Neural cell (in vitro differentiated cells): ENCODE measurements at regions not wholly inside any gene's neighbourhood (a gene's known extent, or its start where the extent isn't known, plus 50 kb on each side); places are given as distances from the start of the nearest gene placed in this dataset.

Experiments
- EP300 ChIP-seq: fragments of 450-650 bp; conservative IDR thresholded peaks from 2 replicates; pipeline ENCODE4 v1.6.1; 2014; ENCODE audit warnings: antibody characterized with exemption, mild to moderate bottlenecking, moderate library complexity; ENCODE audit not compliant: poor library complexity, severe bottlenecking
- EZH2 ChIP-seq: fragments of 200-600, 300-800 bp; shearing (Covaris generic), sonication (generic); IDR thresholded peaks from 2 replicates; pipeline ENCODE4 v1.6.1; 2014; ENCODE audit warnings: antibody characterized with exemption, low read length, borderline replicate concordance, mild to moderate bottlenecking; ENCODE audit not compliant: insufficient read depth, poor library complexity, severe bottlenecking
- RAD21 ChIP-seq: fragments of 450-650 bp; conservative IDR thresholded peaks from 2 replicates; pipeline ENCODE4 v1.6.1; 2014; ENCODE audit warnings: antibody characterized with exemption, mild to moderate bottlenecking, moderate library complexity
- SMC3 ChIP-seq: fragments of 450-650 bp; conservative IDR thresholded peaks from 2 replicates; pipeline ENCODE4 v1.6.1; 2014; ENCODE audit warnings: antibody characterized with exemption, mild to moderate bottlenecking, moderate library complexity; ENCODE audit not compliant: poor library complexity
- TAF1 ChIP-seq: IDR thresholded peaks from 2 replicates; pipeline ENCODE4 v1.6.1; 2012; ENCODE audit warnings: low read depth
- TF ChIP-seq, protein P1 (sequence below): fragments of 450-650 bp; IDR thresholded peaks from 2 replicates; pipeline ENCODE4 v1.5.1; 2014; ENCODE audit warnings: antibody characterized with exemption, mild to moderate bottlenecking, moderate library complexity; ENCODE audit not compliant: poor library complexity, severe bottlenecking
- TF ChIP-seq, protein P2 (sequence below): IDR thresholded peaks from 2 replicates; pipeline ENCODE4 v1.6.1; 2012; ENCODE audit warnings: borderline replicate concordance

DNA sequence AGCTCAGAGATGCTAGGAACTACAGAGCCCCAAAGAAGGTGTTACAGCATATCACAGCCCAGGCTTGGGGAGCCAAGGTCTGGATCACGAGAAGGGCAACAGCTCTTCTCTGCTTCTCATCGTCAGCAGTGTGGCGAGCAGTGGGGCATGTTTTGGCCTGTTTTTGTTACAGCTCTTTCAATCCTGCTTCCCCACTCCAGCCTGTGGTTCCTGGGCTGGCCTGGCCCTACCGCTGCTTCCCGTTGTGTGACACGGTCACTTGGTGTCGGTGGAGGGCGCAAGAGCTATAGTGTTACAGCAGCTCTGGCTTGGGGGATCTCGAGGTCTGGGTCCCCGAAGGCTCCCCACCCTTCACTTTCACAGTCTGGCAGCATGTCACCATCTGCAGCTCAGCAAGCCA is 870.2 kb downstream of the CBLN2 start:
- TF ChIP-seq, protein P1, sequence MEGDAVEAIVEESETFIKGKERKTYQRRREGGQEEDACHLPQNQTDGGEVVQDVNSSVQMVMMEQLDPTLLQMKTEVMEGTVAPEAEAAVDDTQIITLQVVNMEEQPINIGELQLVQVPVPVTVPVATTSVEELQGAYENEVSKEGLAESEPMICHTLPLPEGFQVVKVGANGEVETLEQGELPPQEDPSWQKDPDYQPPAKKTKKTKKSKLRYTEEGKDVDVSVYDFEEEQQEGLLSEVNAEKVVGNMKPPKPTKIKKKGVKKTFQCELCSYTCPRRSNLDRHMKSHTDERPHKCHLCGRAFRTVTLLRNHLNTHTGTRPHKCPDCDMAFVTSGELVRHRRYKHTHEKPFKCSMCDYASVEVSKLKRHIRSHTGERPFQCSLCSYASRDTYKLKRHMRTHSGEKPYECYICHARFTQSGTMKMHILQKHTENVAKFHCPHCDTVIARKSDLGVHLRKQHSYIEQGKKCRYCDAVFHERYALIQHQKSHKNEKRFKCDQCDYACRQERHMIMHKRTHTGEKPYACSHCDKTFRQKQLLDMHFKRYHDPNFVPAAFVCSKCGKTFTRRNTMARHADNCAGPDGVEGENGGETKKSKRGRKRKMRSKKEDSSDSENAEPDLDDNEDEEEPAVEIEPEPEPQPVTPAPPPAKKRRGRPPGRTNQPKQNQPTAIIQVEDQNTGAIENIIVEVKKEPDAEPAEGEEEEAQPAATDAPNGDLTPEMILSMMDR, result no peak
- TF ChIP-seq TAF1 (no peak), EP300 (no peak), SMC3 (no peak), EZH2 (no peak), RAD21 (no peak)
- TF ChIP-seq, protein P2, sequence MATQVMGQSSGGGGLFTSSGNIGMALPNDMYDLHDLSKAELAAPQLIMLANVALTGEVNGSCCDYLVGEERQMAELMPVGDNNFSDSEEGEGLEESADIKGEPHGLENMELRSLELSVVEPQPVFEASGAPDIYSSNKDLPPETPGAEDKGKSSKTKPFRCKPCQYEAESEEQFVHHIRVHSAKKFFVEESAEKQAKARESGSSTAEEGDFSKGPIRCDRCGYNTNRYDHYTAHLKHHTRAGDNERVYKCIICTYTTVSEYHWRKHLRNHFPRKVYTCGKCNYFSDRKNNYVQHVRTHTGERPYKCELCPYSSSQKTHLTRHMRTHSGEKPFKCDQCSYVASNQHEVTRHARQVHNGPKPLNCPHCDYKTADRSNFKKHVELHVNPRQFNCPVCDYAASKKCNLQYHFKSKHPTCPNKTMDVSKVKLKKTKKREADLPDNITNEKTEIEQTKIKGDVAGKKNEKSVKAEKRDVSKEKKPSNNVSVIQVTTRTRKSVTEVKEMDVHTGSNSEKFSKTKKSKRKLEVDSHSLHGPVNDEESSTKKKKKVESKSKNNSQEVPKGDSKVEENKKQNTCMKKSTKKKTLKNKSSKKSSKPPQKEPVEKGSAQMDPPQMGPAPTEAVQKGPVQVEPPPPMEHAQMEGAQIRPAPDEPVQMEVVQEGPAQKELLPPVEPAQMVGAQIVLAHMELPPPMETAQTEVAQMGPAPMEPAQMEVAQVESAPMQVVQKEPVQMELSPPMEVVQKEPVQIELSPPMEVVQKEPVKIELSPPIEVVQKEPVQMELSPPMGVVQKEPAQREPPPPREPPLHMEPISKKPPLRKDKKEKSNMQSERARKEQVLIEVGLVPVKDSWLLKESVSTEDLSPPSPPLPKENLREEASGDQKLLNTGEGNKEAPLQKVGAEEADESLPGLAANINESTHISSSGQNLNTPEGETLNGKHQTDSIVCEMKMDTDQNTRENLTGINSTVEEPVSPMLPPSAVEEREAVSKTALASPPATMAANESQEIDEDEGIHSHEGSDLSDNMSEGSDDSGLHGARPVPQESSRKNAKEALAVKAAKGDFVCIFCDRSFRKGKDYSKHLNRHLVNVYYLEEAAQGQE, result no peak
